GM12878 (cell line): ENCODE measurements at regions not wholly inside any gene's neighbourhood (a gene's known extent, or its start where the extent isn't known, plus 50 kb on each side); places are given as distances from the start of the nearest gene placed in this dataset.

ENCODE experiments used
- ATAC-seq: fragments of 200-7000 bp; cut with Tn5 transposase; 3 replicates; pipeline ENCODE4 v1.9.1; 2020; ENCODE audit warnings: mild to moderate bottlenecking, moderate library complexity
- BruUV-seq: library from RNA; stranded (reverse); fragments of 400-500 nt; replicated peaks from 2 replicates; lab custom pipeline; 2021; lab: Mats Ljungman, UMichigan
- CTCF ChIA-PET: fragments of 300-600 bp; sonication (Branson Sonifier 250); formaldehyde crosslinking; extraction: SDS; loops from one replicate; lab custom pipeline; 2021; ENCODE audit warnings: inconsistent platforms; lab: Yijun Ruan, JAX
- POLR2A ChIA-PET: fragments of 350-600 bp; formaldehyde crosslinking; extraction: SDS; loops from one replicate; lab custom pipeline; 2021; ENCODE audit warnings: inconsistent platforms; lab: Charles Lee
- RAD21 ChIA-PET: fragments of 300-600 bp; sonication (Branson Sonifier 250); formaldehyde crosslinking; loops from one replicate; lab custom pipeline; 2023; ENCODE audit warnings: antibody characterized with exemption; ENCODE audit not compliant: unreplicated experiment; lab: Charles Lee
- SMC1A ChIA-PET: fragments of 300-600 bp; sonication (Branson Sonifier 250); formaldehyde crosslinking; loops from one replicate; lab custom pipeline; 2023; ENCODE audit not compliant: unreplicated experiment, uncharacterized antibody; lab: Charles Lee
- DNase-seq: peaks from one replicate; pipeline ENCODE4 v3.0.0-alpha.2; 2011; ENCODE audit warnings: low read depth, low spot score
- FAIRE-seq: peaks from 3 replicates; lab custom pipeline; 2011; peaks lifted over from hg19 to GRCh38; lab: Jason Lieb, UNC
- H2AFZ ChIP-seq: 2 replicates; pipeline ENCODE4 v1.6.0; 2011; ENCODE audit warnings: low read depth, low read length, control low read depth; ENCODE audit not compliant: control insufficient read depth
- H3K27ac ChIP-seq: 2 replicates; pipeline ENCODE4 v1.5.1; 2011; ENCODE audit warnings: control low read depth; ENCODE audit not compliant: control insufficient read depth, insufficient read depth
- H3K27me3 ChIP-seq, 2 experiments: replicated peaks in 1 of 2; 2 replicates each; pipeline versions ENCODE4 v1.6.0 to v1.6.1; 2011; ENCODE audit warnings: low read length in 1 of 2; ENCODE audit not compliant: control insufficient read depth in 2 of 2, insufficient read depth in 2 of 2
- H3K36me3 ChIP-seq, 2 experiments: 2 replicates each; pipeline ENCODE4 v1.5.1; 2011; ENCODE audit warnings: low read length in 1 of 2; ENCODE audit not compliant: control insufficient read depth in 2 of 2, insufficient read depth in 2 of 2
- H3K4me1 ChIP-seq: 2 replicates; pipeline ENCODE4 v1.6.1; 2011; ENCODE audit warnings: mild to moderate bottlenecking, low read length, moderate library complexity, mixed read lengths; ENCODE audit not compliant: control insufficient read depth, insufficient read depth
- H3K4me2 ChIP-seq: 2 replicates; pipeline ENCODE4 v1.6.0; 2011; ENCODE audit warnings: control low read depth; ENCODE audit not compliant: control insufficient read depth, insufficient read depth
- H3K4me3 ChIP-seq: fragments of 200-600 bp; sonication (generic); 2 replicates; pipeline ENCODE4 v1.5.1; 2016
- H3K79me2 ChIP-seq: 2 replicates; pipeline ENCODE4 v1.6.0; 2011; ENCODE audit warnings: low read length; ENCODE audit not compliant: control insufficient read depth, insufficient read depth
- H3K9ac ChIP-seq: 2 replicates; pipeline ENCODE4 v1.8.0; 2011; ENCODE audit warnings: low read length, control low read depth, mixed read lengths; ENCODE audit not compliant: control insufficient read depth, insufficient read depth
- H3K9me3 ChIP-seq: replicated peaks from 3 replicates; pipeline ENCODE4 v1.5.1; 2011; ENCODE audit warnings: mild to moderate bottlenecking, low read length; ENCODE audit not compliant: control insufficient read depth, insufficient read depth
- H4K20me1 ChIP-seq: 2 replicates; pipeline ENCODE4 v1.6.0; 2011; ENCODE audit not compliant: control insufficient read depth, insufficient read depth
- IKZF1 ChIP-seq: fragments of 450-650 bp; conservative IDR thresholded peaks from 2 replicates; pipeline ENCODE4 v1.6.1; 2017; ENCODE audit warnings: antibody characterized with exemption, mild to moderate bottlenecking
- IRF4 ChIP-seq: IDR thresholded peaks from 2 replicates; pipeline ENCODE4 v1.6.1; 2011; ENCODE audit warnings: low read depth, low read length
- KDM1A ChIP-seq: fragments of 200-600 bp; sonication (generic); IDR thresholded peaks from 2 replicates; pipeline ENCODE4 v1.6.1; 2016; ENCODE audit warnings: borderline replicate concordance
- MTA3 ChIP-seq: IDR thresholded peaks from 2 replicates; pipeline ENCODE4 v1.6.1; 2012; ENCODE audit warnings: low read length, inconsistent platforms, borderline replicate concordance
- RUNX3 ChIP-seq: IDR thresholded peaks from 2 replicates; pipeline ENCODE4 v1.6.1; 2012; ENCODE audit warnings: low read length, inconsistent platforms
- SIN3A ChIP-seq: IDR thresholded peaks from 2 replicates; pipeline ENCODE4 v1.6.1; 2012; ENCODE audit warnings: low read depth, low read length, improper control_type of control experiment
- SP1 ChIP-seq: IDR thresholded peaks from one replicate; pipeline ENCODE4 v1.6.1; 2011; ENCODE audit warnings: low read depth, low read length
- SUPT20H ChIP-seq: IDR thresholded peaks from 2 replicates; pipeline ENCODE4 v1.6.1; 2011; ENCODE audit warnings: low read depth, mild to moderate bottlenecking, low read length, moderate library complexity, borderline replicate concordance; ENCODE audit not compliant: control insufficient read depth
- WGBS: methylation state at CpG from one replicate; pipeline ENCODE4 v1.1.6; 2016; ENCODE audit warnings: low lambda C conversion rate; ENCODE audit not compliant: insufficient replicate concordance, insufficient coverage; ENCODE audit errors: missing lambda C conversion rate; 5-methylcytosine and 5-hydroxymethylcytosine counted together
- in situ Hi-C: fragments of 300-500 bp; cut with MboI; formaldehyde crosslinking; loops from 9 replicates; pipeline ENCODE4 v1.14.3; 2018; ENCODE audit warnings: mixed read lengths
- intact Hi-C: fragments of 100-400 bp; cut with micrococcal nuclease; formaldehyde crosslinking; loops from one replicate; pipeline ENCODE4 v1.14.2; 2022; ENCODE audit not compliant: unreplicated experiment

DNA sequence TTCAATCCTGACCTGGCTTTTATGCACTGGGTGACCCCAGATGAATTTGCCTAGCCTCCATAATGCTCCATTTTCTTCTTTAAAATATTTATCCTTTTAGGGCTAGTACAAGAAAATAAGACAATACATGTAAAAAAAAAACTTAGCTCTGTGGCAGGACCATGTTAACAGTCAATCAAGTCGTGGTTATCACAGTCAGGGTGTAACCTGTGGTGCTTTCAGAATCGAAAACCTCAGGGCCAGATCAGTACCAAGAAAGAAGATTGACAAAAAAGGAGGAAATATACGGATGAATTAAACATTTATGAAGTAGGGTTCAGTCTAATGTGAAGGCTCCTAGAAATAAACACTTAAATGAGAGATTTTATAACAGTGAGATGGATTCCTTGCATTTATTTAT is 347.2 kb upstream of the MAF start:
- ChIA-PET SMC1A (interaction anchor here (0.6 kb wide), 1 partner anchor 104 kb away, joined by 3 read pairs; no protein-coding TSS in a partner anchor), RAD21 (no interaction called here), CTCF (no interaction called here), POLR2A (no interaction called here)
- WGBS, result 0% methylated on average over 3 of the region's 3 CpGs
- Histone ChIP-seq H3K4me3 (no peak overlapping the region), H2AFZ (no peak overlapping the region), H3K9ac (no peak overlapping the region), H3K36me3 (no peaks in the 10 kb centered on the region), H3K27me3 (no peaks in the 10 kb centered on the region), H3K9me3 (no peaks in the 10 kb centered on the region), H3K79me2 (no peaks in the 10 kb centered on the region), H3K4me2 (no peak overlapping the region), H3K27ac (no peak overlapping the region), H4K20me1 (no peaks in the 10 kb centered on the region), H3K4me1 (no peaks in the 10 kb centered on the region)
- TF ChIP-seq SP1 (no peak), RUNX3 (peak; percentile 51), SUPT20H (no peak), SIN3A (no peak), IRF4 (no peak), KDM1A (no peak), MTA3 (no peak)
- in situ Hi-C loops (no loop called here), intact Hi-C loops (no loop called here)
- DNase-seq (no peak), FAIRE-seq (no peak), ATAC-seq (no peak)
- BruUV-seq, result no TSS peak

DNA sequence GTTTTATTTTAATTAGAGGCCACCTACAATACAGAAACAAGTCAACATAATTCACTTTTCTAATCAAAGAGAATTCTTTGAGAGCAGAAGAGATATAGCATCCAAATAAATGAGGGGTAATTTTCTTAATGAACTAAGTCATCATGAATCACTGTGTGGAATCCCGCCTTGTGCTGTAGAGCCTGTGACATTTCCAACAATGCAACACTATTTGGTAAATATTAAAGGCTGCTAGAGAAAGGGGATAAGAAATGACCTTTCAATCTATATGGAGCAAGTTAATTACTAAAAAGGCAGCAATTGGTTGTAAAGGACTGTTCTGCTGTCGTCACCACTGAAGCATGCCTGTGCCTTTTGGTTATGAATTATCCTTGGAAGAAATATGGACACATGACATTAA is 345.7 kb upstream of the MAF start:
- Histone ChIP-seq H3K79me2 (no peaks in the 10 kb centered on the region), H3K9ac (no peak overlapping the region), H3K36me3 (no peaks in the 10 kb centered on the region), H3K4me2 (no peak overlapping the region), H3K9me3 (no peaks in the 10 kb centered on the region), H3K27me3 (no peaks in the 10 kb centered on the region), H2AFZ (no peak overlapping the region), H3K4me3 (no peak overlapping the region), H3K4me1 (no peaks in the 10 kb centered on the region), H3K27ac (no peak overlapping the region), H4K20me1 (no peaks in the 10 kb centered on the region)
- RAD21 ChIA-PET, result no interaction called here
- SMC1A ChIA-PET, result no interaction called here
- BruUV-seq, result no TSS peak
- TF ChIP-seq IKZF1, result no peak
- CTCF ChIA-PET, result no interaction called here
- DNase-seq (no peak), ATAC-seq (no peak), FAIRE-seq (no peak)
- in situ Hi-C loops (no loop called here), intact Hi-C loops (no loop called here)
- POLR2A ChIA-PET, result no interaction called here
- WGBS, result 23% methylated on average over 2 of the region's 2 CpGs
